ENCODE measurements at regions not wholly inside any gene's neighbourhood (a gene's known extent, or its start where the extent isn't known, plus 50 kb on each side); places are given as distances from the start of the nearest gene placed in this dataset.
"Not testable (repeated sequence)": the region's sequence is repeated elsewhere in the genome, so short reads cannot be mapped to it uniquely, and the experiment has no call there.

DNA sequence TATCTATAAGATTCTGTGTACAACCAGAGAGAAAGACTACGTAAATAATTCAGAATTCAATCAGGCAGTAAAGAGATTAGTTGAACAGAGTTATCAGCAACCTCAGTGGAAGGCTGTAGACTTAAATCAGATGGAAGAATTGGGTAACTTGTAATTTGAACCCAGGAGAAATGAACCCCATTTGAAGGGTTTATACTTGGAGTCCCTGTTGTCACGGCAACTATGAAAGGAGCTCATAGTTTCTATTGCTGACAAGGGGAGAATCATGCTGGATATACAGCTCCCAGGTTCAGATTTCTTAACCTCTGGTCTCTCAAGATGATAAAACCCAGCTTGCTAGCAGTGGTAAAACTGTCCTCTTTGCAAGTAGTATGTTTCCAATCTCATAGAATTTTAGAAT is 54.4 kb upstream of the BMP4 start:
- Histone ChIP-seq H3K36me3 (no peaks in the 10 kb centered on the region), H3K4me1 (no peaks in the 10 kb centered on the region), H3K27ac (no peak overlapping the region), H3K4me3 (no peak overlapping the region), H3K9me3 (peaks cover 0 to 7% (median 0%) of the 10 kb centered on the region in 8 donors), H3K27me3 (replicated peaks in 1 of 7) (peaks cover 0 to 4% (median 0%) of the 10 kb centered on the region in 7 donors)
- intact Hi-C loops (cut with DNase I; ENCODE audit: low total_unique reads) = no loop called here
- no peak for DNase-seq
- 75 to 85% (median 79%) methylated on average over 2 of the region's 2 CpGs for WGBS, 5 donors
- TF ChIP-seq, protein P1, sequence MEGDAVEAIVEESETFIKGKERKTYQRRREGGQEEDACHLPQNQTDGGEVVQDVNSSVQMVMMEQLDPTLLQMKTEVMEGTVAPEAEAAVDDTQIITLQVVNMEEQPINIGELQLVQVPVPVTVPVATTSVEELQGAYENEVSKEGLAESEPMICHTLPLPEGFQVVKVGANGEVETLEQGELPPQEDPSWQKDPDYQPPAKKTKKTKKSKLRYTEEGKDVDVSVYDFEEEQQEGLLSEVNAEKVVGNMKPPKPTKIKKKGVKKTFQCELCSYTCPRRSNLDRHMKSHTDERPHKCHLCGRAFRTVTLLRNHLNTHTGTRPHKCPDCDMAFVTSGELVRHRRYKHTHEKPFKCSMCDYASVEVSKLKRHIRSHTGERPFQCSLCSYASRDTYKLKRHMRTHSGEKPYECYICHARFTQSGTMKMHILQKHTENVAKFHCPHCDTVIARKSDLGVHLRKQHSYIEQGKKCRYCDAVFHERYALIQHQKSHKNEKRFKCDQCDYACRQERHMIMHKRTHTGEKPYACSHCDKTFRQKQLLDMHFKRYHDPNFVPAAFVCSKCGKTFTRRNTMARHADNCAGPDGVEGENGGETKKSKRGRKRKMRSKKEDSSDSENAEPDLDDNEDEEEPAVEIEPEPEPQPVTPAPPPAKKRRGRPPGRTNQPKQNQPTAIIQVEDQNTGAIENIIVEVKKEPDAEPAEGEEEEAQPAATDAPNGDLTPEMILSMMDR (IDR thresholded peaks at IDR 0.05 in 8 of 11, conservative IDR thresholded peaks at IDR 0.05 in 3 of 11) = no peak
- TF ChIP-seq POLR2A (IDR thresholded peaks at IDR 0.05) = no peak
- no peak for TF ChIP-seq POLR2AphosphoS5 (IDR thresholded peaks at IDR 0.05)

DNA sequence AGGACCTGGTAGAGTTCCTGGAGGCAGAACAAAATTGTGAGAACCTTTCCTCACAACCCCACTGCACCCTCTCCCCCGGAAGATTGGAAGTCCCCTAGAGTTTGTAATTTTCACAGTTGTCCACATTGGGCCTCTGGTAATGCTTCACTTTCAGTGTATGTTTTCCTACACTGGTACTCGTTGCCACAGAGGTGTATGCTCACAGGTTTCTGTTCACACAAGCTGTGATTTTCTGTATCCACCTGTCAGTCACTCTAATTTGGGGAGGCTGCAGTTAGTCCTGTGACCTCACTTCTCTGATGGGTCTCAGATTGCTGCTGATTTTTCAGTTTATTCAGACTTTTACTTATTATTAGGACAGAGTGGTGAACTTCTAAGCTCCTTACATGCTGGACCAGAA is 66.4 kb upstream of the BMP4 start:
- 70 to 90% (median 73%) methylated on average over 2 of the region's 2 CpGs for WGBS, 5 donors
- Histone ChIP-seq H3K9me3 (peaks cover 0 to 13% (median 1%) of the 10 kb centered on the region in 8 donors), H3K27me3 (replicated peaks in 1 of 7) (no peaks in the 10 kb centered on the region), H3K27ac (no peak overlapping the region), H3K4me3 (no peak overlapping the region), H3K36me3 (no peaks in the 10 kb centered on the region), H3K4me1 (no peaks in the 10 kb centered on the region)
- DNase-seq = no peak
- intact Hi-C loops (cut with DNase I; ENCODE audit: low total_unique reads) = no loop called here
- TF ChIP-seq POLR2AphosphoS5 (IDR thresholded peaks at IDR 0.05) = no peak
- no peak for TF ChIP-seq POLR2A (IDR thresholded peaks at IDR 0.05)
- TF ChIP-seq, protein P1 (IDR thresholded peaks at IDR 0.05 in 8 of 11, conservative IDR thresholded peaks at IDR 0.05 in 3 of 11) = no peak

DNA sequence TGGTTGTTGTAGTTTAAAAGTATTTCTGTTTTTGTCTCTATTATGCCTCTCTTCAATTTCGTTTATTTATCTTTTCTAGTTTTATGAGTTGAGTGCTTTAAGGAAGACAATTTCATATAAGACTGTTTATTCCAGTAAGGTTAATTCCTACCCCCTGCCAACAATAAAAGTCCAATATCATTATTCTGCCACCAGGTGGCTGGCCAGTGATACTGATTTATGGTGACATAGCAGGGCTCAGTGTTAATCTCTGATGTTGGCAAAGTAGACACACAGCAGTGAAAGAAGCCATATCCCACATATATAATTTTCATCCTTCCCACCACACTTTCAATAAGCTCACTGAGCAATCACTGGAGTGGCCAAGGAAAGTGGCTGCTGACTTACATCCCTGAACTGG is 69.0 kb upstream of the BMP4 start:
- H3K4me1 ChIP-seq = no peaks in the 10 kb centered on the region
- intact Hi-C loops (cut with DNase I; ENCODE audit: low total_unique reads) = no loop called here
- no peak for DNase-seq
- no peak for TF ChIP-seq POLR2A (IDR thresholded peaks at IDR 0.05)
- no peak for TF ChIP-seq POLR2AphosphoS5 (IDR thresholded peaks at IDR 0.05)
- TF ChIP-seq, protein P1 (IDR thresholded peaks at IDR 0.05 in 8 of 11, conservative IDR thresholded peaks at IDR 0.05 in 3 of 11) = peak in 1 of 11 experiments; percentile 24
- H3K27ac ChIP-seq = no peak overlapping the region
- peaks cover 0 to 13% (median 1%) of the 10 kb centered on the region in 8 donors for H3K9me3 ChIP-seq
- no peaks in the 10 kb centered on the region for H3K36me3 ChIP-seq
- 64 to 78% (median 75%) methylated on average over 1 of the region's 1 CpG for WGBS, 5 donors
- no peaks in the 10 kb centered on the region for H3K27me3 ChIP-seq (replicated peaks in 1 of 7)
- H3K4me3 ChIP-seq = no peak overlapping the region

DNA sequence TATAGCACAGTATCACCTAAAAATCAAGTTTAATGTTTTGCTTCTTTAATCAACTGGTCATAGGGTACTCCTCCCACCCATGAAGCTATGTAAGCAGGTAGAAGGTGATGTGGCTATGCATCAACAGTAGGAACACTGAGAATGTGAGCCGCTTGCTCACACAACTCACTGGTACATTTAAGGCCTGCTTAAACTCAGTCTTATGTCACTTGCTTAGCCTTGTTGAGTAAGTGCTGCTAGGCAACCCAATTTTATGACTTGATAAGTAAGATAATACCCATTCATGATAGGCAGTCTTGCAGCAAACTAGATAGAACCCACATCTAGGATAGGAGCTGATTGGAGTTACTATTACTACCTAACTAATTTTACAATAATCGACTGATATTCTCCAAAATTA is 70.0 kb upstream of the BMP4 start:
- WGBS, 5 donors = 74 to 96% (median 86%) methylated on average over 2 of the region's 2 CpGs
- Histone ChIP-seq H3K27me3 (replicated peaks in 1 of 7) (no peaks in the 10 kb centered on the region), H3K4me3 (no peak overlapping the region), H3K27ac (no peak overlapping the region), H3K9me3 (peaks cover 0 to 13% (median 1%) of the 10 kb centered on the region in 8 donors), H3K4me1 (no peaks in the 10 kb centered on the region), H3K36me3 (no peaks in the 10 kb centered on the region)
- no peak for TF ChIP-seq POLR2A (IDR thresholded peaks at IDR 0.05)
- TF ChIP-seq, protein P1 (IDR thresholded peaks at IDR 0.05 in 8 of 11, conservative IDR thresholded peaks at IDR 0.05 in 3 of 11) = no peak
- no peak for TF ChIP-seq POLR2AphosphoS5 (IDR thresholded peaks at IDR 0.05)
- intact Hi-C loops (cut with DNase I; ENCODE audit: low total_unique reads) = no loop called here
- no peak for DNase-seq

DNA sequence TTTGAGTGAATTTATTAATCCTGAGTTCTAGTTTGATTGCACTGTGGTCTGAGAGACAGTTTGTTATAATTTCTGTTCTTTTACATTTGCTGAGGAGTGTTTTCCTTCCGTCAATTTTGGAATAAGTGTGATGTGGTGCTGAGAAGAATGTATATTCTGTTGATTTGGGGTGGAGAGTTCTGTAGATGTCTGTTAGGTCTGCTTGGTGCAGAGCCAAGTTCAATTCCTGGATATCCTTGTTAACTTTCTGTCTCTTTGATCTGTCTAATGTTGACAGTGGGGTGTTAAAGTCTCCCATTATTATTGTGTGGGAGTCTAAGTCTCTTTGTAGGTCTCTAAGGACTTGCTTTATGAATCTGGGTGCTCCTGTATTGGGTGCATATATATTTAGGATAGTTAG is 74.4 kb upstream of the BMP4 start:
- DNase-seq; H3K27ac ChIP-seq; H3K36me3 ChIP-seq; H3K4me1 ChIP-seq; intact Hi-C loops (cut with DNase I; ENCODE audit: low total_unique reads); H3K27me3 ChIP-seq (replicated peaks in 1 of 7); H3K4me3 ChIP-seq: not testable (repeated sequence)
- 80 to 100% (median 85%) methylated on average over 1 of the region's 1 CpG for WGBS, 5 donors
- H3K9me3 ChIP-seq = peaks cover 0 to 31% (median 28%) of the 10 kb centered on the region in 8 donors

DNA sequence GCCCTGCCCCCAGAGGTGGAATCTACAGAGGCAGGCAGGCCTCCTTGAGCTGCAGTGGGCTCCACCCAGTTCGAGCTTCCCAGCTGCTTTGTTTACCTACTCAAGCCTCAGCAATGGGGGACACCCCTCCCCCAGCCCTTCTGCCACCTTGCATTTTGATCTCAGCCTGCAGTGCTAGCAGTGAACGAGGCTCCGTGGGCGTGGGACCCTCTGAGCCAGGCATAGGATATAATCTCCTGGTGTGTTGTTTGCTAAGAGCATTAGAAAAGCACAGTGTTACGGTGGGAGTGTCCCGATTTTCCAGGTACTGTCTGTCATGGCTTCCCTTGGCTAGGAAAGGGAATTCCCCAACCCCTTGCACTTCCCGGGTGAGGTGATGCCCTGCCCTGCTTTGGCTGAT is 76.7 kb upstream of the BMP4 start:
- H3K27me3 ChIP-seq (replicated peaks in 1 of 7); DNase-seq; H3K36me3 ChIP-seq; H3K27ac ChIP-seq; H3K4me1 ChIP-seq; H3K4me3 ChIP-seq; intact Hi-C loops (cut with DNase I; ENCODE audit: low total_unique reads): not testable (repeated sequence)
- peaks cover 0 to 34% (median 29%) of the 10 kb centered on the region in 8 donors for H3K9me3 ChIP-seq
- 85 to 94% (median 89%) methylated on average over 7 of the region's 7 CpGs for WGBS, 5 donors

Data from spleen (tissue), 11 donors.